ENCODE measurements at regions not wholly inside any gene's neighbourhood (a gene's known extent, or its start where the extent isn't known, plus 50 kb on each side); places are given as distances from the start of the nearest gene placed in this dataset.

- FAIRE-seq: no peak
- H3K4me3 ChIP-seq (replicated peaks in 1 of 3; ENCODE audit: insufficient read depth in 1 of 3, low read depth in 1 of 3, low read length in 3 of 3): no peak overlapping the region
- CTCF ChIA-PET: no interaction called here
Observed at GRCh38 chr3:187801152-187801551, 55.9 kb upstream of the BCL6 start.

More at GRCh38 chr3:187801152-187801551, 55.9 kb upstream of the BCL6 start:
- Histone ChIP-seq H3K9ac (replicated peaks; ENCODE audit: extremely low read depth, insufficient read depth, low read length) (no peak overlapping the region), H3K27me3 (ENCODE audit: control insufficient read depth in 2 of 2, insufficient read depth in 2 of 2, low read length in 2 of 2) (peaks cover 0 to 9% of the 10 kb centered on the region in 2 experiments), H3K9me1 (replicated peaks; ENCODE audit: control insufficient read depth, extremely low read depth, insufficient read depth, low read length) (no peaks in the 10 kb centered on the region), H3K36me3 (ENCODE audit: control insufficient read depth in 2 of 2, extremely low read depth in 1 of 2, insufficient read depth in 2 of 2, low read length in 2 of 2) (no peaks in the 10 kb centered on the region), H4K20me1 (replicated peaks; ENCODE audit: control insufficient read depth, extremely low read depth, insufficient read depth, low read length) (no peaks in the 10 kb centered on the region), H3K4me1 (ENCODE audit: control insufficient read depth, extremely low read depth, insufficient read depth, low read length) (no peaks in the 10 kb centered on the region), H3K27ac (ENCODE audit: insufficient read depth, low read depth, low read length) (no peak overlapping the region), H3K9me3 (replicated peaks; ENCODE audit: control insufficient read depth, insufficient read depth, low read length) (no peaks in the 10 kb centered on the region), H3K4me2 (ENCODE audit: insufficient read depth, low read length) (no peak overlapping the region), H2AFZ (ENCODE audit: low read depth, low read length) (no peak overlapping the region), H3K79me2 (ENCODE audit: control insufficient read depth, insufficient read depth, low read length) (no peaks in the 10 kb centered on the region)
- DNase-seq (ENCODE audit: low read depth, low spot score): no peak
- intact Hi-C loops (cut with micrococcal nuclease): no loop called here
- POLR2A ChIA-PET: no interaction called here
- BruUV-seq (replicated peaks): no TSS peak
- dilution Hi-C loops (cut with MboI; ENCODE audit: extremely low pct_ligation_motif_present, low sequenced_read_pairs): no loop called here
- TF ChIP-seq FOS (IDR thresholded peaks at IDR 0.05; ENCODE audit: borderline replicate concordance, insufficient read depth, low read length) (no peak), MYC (IDR thresholded peaks at IDR 0.05; ENCODE audit: low read depth, low read length) (no peak), JUN (IDR thresholded peaks at IDR 0.05; ENCODE audit: borderline replicate concordance, insufficient read depth, insufficient read length, low read depth) (no peak), CTCF (IDR thresholded peaks at IDR 0.05; ENCODE audit: extremely low read depth in 1 of 2, insufficient read depth in 1 of 2, low read depth in 1 of 2, low read length in 2 of 2) (no peak), POLR2AphosphoS5 (IDR thresholded peaks at IDR 0.05; ENCODE audit: insufficient read depth, low read depth, low read length) (no peak), POLR2A (IDR thresholded peaks at IDR 0.05; ENCODE audit: low read depth, low read length) (no peak), MAX (IDR thresholded peaks at IDR 0.05; ENCODE audit: insufficient read depth, insufficient read length) (no peak), EZH2 (IDR thresholded peaks at IDR 0.05; ENCODE audit: borderline replicate concordance, low read depth, low read length, severe bottlenecking) (no peak), GATA2 (IDR thresholded peaks at IDR 0.05; ENCODE audit: insufficient read depth, insufficient read length, low read depth, low read length) (no peak)
